ENCODE measurements at regions not wholly inside any gene's neighbourhood (a gene's known extent, or its start where the extent isn't known, plus 50 kb on each side); places are given as distances from the start of the nearest gene placed in this dataset.

- no peak for DNase-seq
- Histone ChIP-seq H3K9me3 (peaks cover 1 to 9% of the 10 kb centered on the region in 2 donors), H3K36me3 (no peaks in the 10 kb centered on the region), H3K4me3 (no peak overlapping the region), H3K4me1 (no peaks in the 10 kb centered on the region), H3K27ac (no peak overlapping the region), H3K27me3 (no peaks in the 10 kb centered on the region)
- intact Hi-C loops (cut with DNase I; ENCODE audit: low total_unique reads): no loop called here
- TF ChIP-seq POLR2A (IDR thresholded peaks at IDR 0.05): no peak
- no peak for TF ChIP-seq CTCF (IDR thresholded peaks at IDR 0.05)
- no peak for TF ChIP-seq POLR2AphosphoS5 (IDR thresholded peaks at IDR 0.05)
- no peak for TF ChIP-seq EP300 (IDR thresholded peaks at IDR 0.05; ENCODE audit: low read depth)
- in situ Hi-C loops (cut with MboI; ENCODE audit: low pct_ligation_motif_present in 1 of 4, low pct_unique_long_range_greater_than_20kb in 1 of 4, low sequenced_read_pairs in 3 of 4): no loop called here
- 53 to 73% methylated on average over 7 of the region's 7 CpGs for WGBS, 2 donors (ENCODE audit: low coverage in 1 of 2)
Observed at GRCh38 chr16:9392956-9393355, 301.5 kb downstream of the HAPSTR1 start.

- TF ChIP-seq CTCF (IDR thresholded peaks at IDR 0.05): no peak
- no peak for TF ChIP-seq POLR2AphosphoS5 (IDR thresholded peaks at IDR 0.05)
- no peak for TF ChIP-seq POLR2A (IDR thresholded peaks at IDR 0.05)
- no peak for TF ChIP-seq EP300 (IDR thresholded peaks at IDR 0.05; ENCODE audit: low read depth)
- Histone ChIP-seq H3K36me3 (no peaks in the 10 kb centered on the region), H3K27ac (no peak overlapping the region), H3K4me1 (no peaks in the 10 kb centered on the region), H3K9me3 (peaks cover 0 to 2% of the 10 kb centered on the region in 2 donors), H3K4me3 (no peak overlapping the region), H3K27me3 (no peaks in the 10 kb centered on the region)
- intact Hi-C loops (cut with DNase I; ENCODE audit: low total_unique reads) (no loop called here), in situ Hi-C loops (cut with MboI; ENCODE audit: low pct_ligation_motif_present in 1 of 4, low pct_unique_long_range_greater_than_20kb in 1 of 4, low sequenced_read_pairs in 3 of 4) (no loop called here)
- DNase-seq: no peak
- WGBS, 2 donors (ENCODE audit: low coverage in 1 of 2): 53 to 71% methylated on average over 8 of the region's 8 CpGs
Observed at GRCh38 chr16:9393591-9393990, 302.1 kb downstream of the HAPSTR1 start.

GRCh38 chr16:9395958-9396359 is 304.5 kb downstream of the HAPSTR1 start:
- 56% methylated on average over 3 of the region's 3 CpGs; no CpG with 5 or more reads in 1 of the 2 donors for WGBS, 2 donors (ENCODE audit: low coverage in 1 of 2)
- Histone ChIP-seq H3K4me3 (no peak overlapping the region), H3K27ac (peak overlapping the region in 1 of 4 donors; percentile 7), H3K4me1 (no peaks in the 10 kb centered on the region), H3K27me3 (no peaks in the 10 kb centered on the region), H3K36me3 (no peaks in the 10 kb centered on the region), H3K9me3 (no peaks in the 10 kb centered on the region)
- in situ Hi-C loops (cut with MboI; ENCODE audit: low pct_ligation_motif_present in 1 of 4, low pct_unique_long_range_greater_than_20kb in 1 of 4, low sequenced_read_pairs in 3 of 4) (no loop called here), intact Hi-C loops (cut with DNase I; ENCODE audit: low total_unique reads) (no loop called here)
- DNase-seq: peak; percentile 17
- TF ChIP-seq CTCF (IDR thresholded peaks at IDR 0.05): no peak
- TF ChIP-seq POLR2A (IDR thresholded peaks at IDR 0.05): no peak
- no peak for TF ChIP-seq POLR2AphosphoS5 (IDR thresholded peaks at IDR 0.05)
- TF ChIP-seq EP300 (IDR thresholded peaks at IDR 0.05; ENCODE audit: low read depth): no peak

- intact Hi-C loops (cut with DNase I; ENCODE audit: low total_unique reads): no loop called here
- Histone ChIP-seq H3K27ac (no peak overlapping the region), H3K4me1 (no peaks in the 10 kb centered on the region), H3K27me3 (no peaks in the 10 kb centered on the region), H3K36me3 (no peaks in the 10 kb centered on the region), H3K9me3 (no peaks in the 10 kb centered on the region), H3K4me3 (no peak overlapping the region)
- in situ Hi-C loops (cut with MboI; ENCODE audit: low pct_ligation_motif_present in 1 of 4, low pct_unique_long_range_greater_than_20kb in 1 of 4, low sequenced_read_pairs in 3 of 4): no loop called here
- TF ChIP-seq POLR2AphosphoS5 (IDR thresholded peaks at IDR 0.05): no peak
- TF ChIP-seq EP300 (IDR thresholded peaks at IDR 0.05; ENCODE audit: low read depth): no peak
- TF ChIP-seq CTCF (IDR thresholded peaks at IDR 0.05): no peak
- TF ChIP-seq POLR2A (IDR thresholded peaks at IDR 0.05): no peak
- DNase-seq: no peak
- 51 to 67% methylated on average over 5 to 8 of the region's 8 CpGs for WGBS, 2 donors (ENCODE audit: low coverage in 1 of 2)
Observed at GRCh38 chr16:9399573-9399972, 308.1 kb downstream of the HAPSTR1 start.
